NT2/D1 (cell line): ENCODE measurements at regions not wholly inside any gene's neighbourhood (a gene's known extent, or its start where the extent isn't known, plus 50 kb on each side); places are given as distances from the start of the nearest gene placed in this dataset.

ENCODE experiments used
- SUZ12 ChIP-seq: IDR thresholded peaks from 2 replicates; pipeline ENCODE4 v1.6.1; 2011; ENCODE audit not compliant: insufficient read length, insufficient read depth; ENCODE audit errors: extremely low read depth
- YY1 ChIP-seq: IDR thresholded peaks from 2 replicates; pipeline ENCODE4 v1.6.1; 2011; ENCODE audit not compliant: insufficient read length, insufficient read depth
- ZNF274 ChIP-seq: IDR thresholded peaks from 2 replicates; pipeline ENCODE4 v1.6.1; 2011; ENCODE audit warnings: mild to moderate bottlenecking, low read depth, low read length

DNA sequence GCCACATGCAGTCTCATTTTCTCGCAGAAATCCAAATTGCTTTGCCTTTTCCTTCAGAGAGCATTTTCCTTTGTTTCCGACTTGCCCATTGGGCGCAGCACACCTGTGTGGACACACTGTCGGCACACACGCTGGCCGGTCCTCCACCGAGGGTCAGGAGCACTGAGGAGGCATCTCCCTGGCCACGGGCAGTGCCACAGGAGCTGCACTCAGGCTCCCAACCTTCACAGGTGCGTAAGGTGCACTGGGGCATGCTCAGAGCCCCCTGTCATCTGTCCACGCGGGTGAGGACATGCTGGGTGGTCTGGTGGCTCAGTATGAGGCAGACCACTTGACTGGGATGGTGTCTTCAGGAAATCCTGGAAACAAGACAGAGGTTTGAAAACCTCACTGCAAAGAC lies 779.1 kb downstream of the BRD1 start:
- TF ChIP-seq YY1: no peak
- TF ChIP-seq ZNF274: no peak
- no peak for TF ChIP-seq SUZ12
